ENCODE measurements at regions not wholly inside any gene's neighbourhood (a gene's known extent, or its start where the extent isn't known, plus 50 kb on each side); places are given as distances from the start of the nearest gene placed in this dataset.
A peak's percentile ranks its signal among the peaks of the same experiment; 100 is the strongest.

DNA sequence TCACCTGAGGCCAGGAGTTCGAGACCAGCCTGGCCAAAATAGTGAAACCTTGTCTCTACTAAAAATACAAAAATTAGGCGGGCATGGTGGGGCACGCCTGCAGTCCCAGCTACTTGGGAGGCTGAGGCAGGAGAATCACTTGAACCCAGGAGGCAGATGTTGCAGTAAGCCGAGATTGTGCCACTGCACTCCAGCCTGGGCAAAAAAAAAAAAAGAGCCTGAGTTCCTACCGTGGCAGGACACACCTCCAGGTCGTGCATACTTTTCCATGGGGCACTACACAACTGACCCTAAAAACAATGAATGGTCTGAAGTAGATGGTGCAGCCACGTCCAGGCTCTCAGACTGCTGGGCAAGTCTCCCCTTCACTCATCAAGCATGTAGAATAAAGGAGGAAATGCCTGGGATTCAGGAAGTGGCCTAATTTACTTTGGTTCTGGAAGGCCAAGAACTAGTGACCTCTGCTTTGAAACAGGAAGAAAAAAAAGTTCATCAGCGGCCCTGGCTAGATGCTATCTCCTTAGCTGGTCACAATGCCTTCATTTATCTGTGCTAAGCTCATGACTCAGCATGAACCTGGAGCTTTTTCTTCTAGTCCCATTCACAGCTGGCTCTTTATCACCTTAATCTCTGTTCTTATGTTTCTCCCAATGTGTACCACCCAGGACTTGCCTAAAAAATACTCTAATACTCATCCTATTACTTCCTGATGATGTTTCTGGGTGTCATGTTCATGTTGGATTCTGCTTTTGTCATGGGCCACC lies 55.8 kb upstream of the OR6J1 start:
- DNase-seq, result no peak

DNA sequence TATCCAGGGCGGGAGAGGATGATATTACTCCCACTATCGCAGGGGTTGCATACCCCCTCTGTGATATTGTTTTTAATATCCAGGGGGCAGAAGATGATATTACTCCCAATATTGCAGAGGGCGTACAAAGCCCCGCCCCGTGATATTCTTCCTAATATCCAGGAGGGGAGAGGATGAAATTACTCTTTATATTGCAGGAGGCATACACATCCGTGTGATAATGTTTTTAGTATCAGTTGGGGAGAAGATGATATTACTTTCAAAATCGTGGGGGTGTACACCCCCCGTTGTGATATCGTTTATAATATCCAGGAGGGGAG lies 52.9 kb upstream of the OXA1L start:
- no peak for DNase-seq

DNA sequence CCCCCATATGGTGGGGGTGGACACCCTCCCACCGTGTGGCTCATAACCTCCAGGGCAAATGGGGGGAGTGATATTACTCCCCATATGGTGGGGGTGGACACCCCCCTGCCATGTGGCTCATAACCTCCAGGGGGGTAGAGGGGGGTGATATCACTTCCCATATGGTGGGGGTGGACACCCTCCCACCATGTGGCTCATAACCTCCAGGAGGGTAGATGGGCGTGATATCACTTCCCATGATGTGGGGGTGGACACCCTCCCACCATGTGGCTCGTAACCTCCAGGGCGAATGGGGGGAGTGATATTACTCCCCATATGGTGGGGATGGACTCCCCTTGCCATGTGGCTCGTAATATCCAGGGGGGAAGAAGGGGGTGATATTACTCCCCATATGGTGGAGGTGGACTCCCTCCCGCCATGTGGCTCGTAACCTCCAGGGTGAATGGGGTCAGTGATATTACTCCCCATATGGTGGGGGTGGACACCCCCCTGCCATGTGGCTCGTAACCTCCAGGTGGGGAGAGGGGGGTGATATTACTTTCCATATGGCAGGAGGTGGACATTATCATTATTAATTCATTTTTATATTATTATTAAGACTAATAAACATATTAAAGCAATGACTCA lies 51.2 kb upstream of the OXA1L start:
- DNase-seq, result peak; percentile 100

DNA sequence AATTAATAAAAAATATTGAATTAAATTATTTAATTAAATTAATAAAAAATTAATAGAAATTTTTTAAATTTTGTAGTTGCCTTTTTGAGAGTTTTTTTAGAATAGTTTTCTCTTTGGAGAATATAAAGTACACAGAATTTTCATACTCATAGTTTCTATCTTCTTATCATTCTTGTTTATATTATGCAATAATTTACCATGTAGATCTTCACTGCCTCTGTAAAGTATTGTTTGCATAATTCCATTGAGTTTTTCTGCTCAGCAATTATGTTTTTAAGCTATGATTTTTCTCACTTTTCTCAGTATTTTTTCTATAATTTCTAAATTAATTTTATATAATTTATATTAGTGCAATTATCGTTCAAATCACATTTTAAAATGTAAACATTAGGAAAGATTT lies 50.6 kb upstream of the OXA1L start:
- no peak for DNase-seq
